Smooth muscle cell (in vitro differentiated cells): ENCODE measurements at regions not wholly inside any gene's neighbourhood (a gene's known extent, or its start where the extent isn't known, plus 50 kb on each side); places are given as distances from the start of the nearest gene placed in this dataset.

Source experiments
- DNase-seq: peaks from one replicate; lab custom pipeline; 2025; ENCODE audit not compliant: unreplicated experiment; lab: John Stamatoyannopoulos, UW
- H2AFZ ChIP-seq: fragments of 200-600 bp; sonication (generic); 2 replicates; pipeline ENCODE4 v1.6.0; 2016; ENCODE audit warnings: antibody characterized with exemption, low read depth, mild to moderate bottlenecking
- H3F3A ChIP-seq: fragments of 200-600 bp; sonication (generic); 2 replicates; pipeline ENCODE4 v1.6.0; 2017; ENCODE audit warnings: antibody characterized with exemption, low read depth
- H3K27ac ChIP-seq: fragments of 200-600 bp; sonication (generic); 2 replicates; pipeline ENCODE4 v1.5.1; 2016; ENCODE audit warnings: low read depth, mild to moderate bottlenecking
- H3K27me3 ChIP-seq: fragments of 200-600 bp; sonication (generic); 2 replicates; pipeline ENCODE4 v1.6.1; 2016; ENCODE audit warnings: low read depth, mild to moderate bottlenecking
- H3K36me3 ChIP-seq: fragments of 200-600 bp; sonication (generic); 2 replicates; pipeline ENCODE4 v1.5.1; 2016; ENCODE audit warnings: low read depth
- H3K4me1 ChIP-seq: fragments of 200-600 bp; sonication (generic); 2 replicates; pipeline ENCODE4 v1.5.1; 2016; ENCODE audit warnings: low read depth
- H3K4me2 ChIP-seq: fragments of 200-600 bp; sonication (generic); 2 replicates; pipeline ENCODE4 v1.6.0; 2016; ENCODE audit warnings: mild to moderate bottlenecking
- H3K4me3 ChIP-seq: fragments of 200-600 bp; sonication (generic); 2 replicates; pipeline ENCODE4 v1.5.1; 2016; ENCODE audit warnings: mild to moderate bottlenecking
- H3K79me2 ChIP-seq: fragments of 200-600 bp; sonication (generic); 2 replicates; pipeline ENCODE4 v1.6.0; 2016; ENCODE audit warnings: low read depth, mild to moderate bottlenecking
- H3K9ac ChIP-seq: fragments of 200-600 bp; sonication (generic); 2 replicates; pipeline ENCODE4 v1.6.0; 2016; ENCODE audit warnings: low read depth
- H3K9me3 ChIP-seq: fragments of 200-600 bp; sonication (generic); replicated peaks from 2 replicates; pipeline ENCODE4 v1.5.1; 2016; ENCODE audit warnings: low read depth
- H4K20me1 ChIP-seq: fragments of 200-600 bp; sonication (generic); 2 replicates; pipeline ENCODE4 v1.6.0; 2016; ENCODE audit warnings: low read depth
- CTCF ChIP-seq: fragments of 200-600 bp; sonication (generic); IDR thresholded peaks from 2 replicates; pipeline ENCODE4 v1.5.1; 2017; ENCODE audit warnings: borderline replicate concordance, mild to moderate bottlenecking, antibody characterized with exemption; ENCODE audit not compliant: insufficient read depth, poor library complexity, severe bottlenecking
- WGBS: methylation state at CpG from one replicate; pipeline ENCODE4 v1.1.7; 2016; ENCODE audit warnings: low lambda C conversion rate; 5-methylcytosine and 5-hydroxymethylcytosine counted together

- H3K4me2 ChIP-seq = no peak overlapping the region
- DNase-seq = no peak
- no peak overlapping the region for H2AFZ ChIP-seq
- no peaks in the 10 kb centered on the region for H3K4me1 ChIP-seq
- no peak overlapping the region for H3K4me3 ChIP-seq
- no peak for TF ChIP-seq CTCF
- no peaks in the 10 kb centered on the region for H3K36me3 ChIP-seq
- no peaks in the 10 kb centered on the region for H3K9me3 ChIP-seq
- H3K9ac ChIP-seq = no peak overlapping the region
- no peak overlapping the region for H3K27ac ChIP-seq
- no peaks in the 10 kb centered on the region for H3K79me2 ChIP-seq
- H3K27me3 ChIP-seq = no peaks in the 10 kb centered on the region
- no peaks in the 10 kb centered on the region for H3F3A ChIP-seq
- 95% methylated on average over 39 of the region's 39 CpGs for WGBS
- no peaks in the 10 kb centered on the region for H4K20me1 ChIP-seq
These were observed 100.4 kb downstream of the ING1 start for GRCh38 chr13:110813646-110814624.

GRCh38 chr13:110815471-110816204 is 99.2 kb downstream of the ANKRD10 start:
- no peak for TF ChIP-seq CTCF
- Histone ChIP-seq H2AFZ (no peak overlapping the region), H3K4me1 (no peaks in the 10 kb centered on the region), H3K27ac (no peak overlapping the region), H3K27me3 (no peaks in the 10 kb centered on the region), H3K4me2 (no peak overlapping the region), H3F3A (no peaks in the 10 kb centered on the region), H3K4me3 (no peak overlapping the region), H4K20me1 (no peaks in the 10 kb centered on the region), H3K79me2 (no peaks in the 10 kb centered on the region), H3K36me3 (no peaks in the 10 kb centered on the region), H3K9me3 (no peaks in the 10 kb centered on the region), H3K9ac (no peak overlapping the region)
- DNase-seq = no peak
- 74% methylated on average over 13 of the region's 13 CpGs for WGBS

- H3F3A ChIP-seq = no peaks in the 10 kb centered on the region
- no peak overlapping the region for H3K4me3 ChIP-seq
- H3K27ac ChIP-seq = no peak overlapping the region
- H3K27me3 ChIP-seq = no peaks in the 10 kb centered on the region
- no peak overlapping the region for H2AFZ ChIP-seq
- no peak overlapping the region for H3K4me2 ChIP-seq
- 91% methylated on average over 5 of the region's 5 CpGs for WGBS
- no peak for DNase-seq
- H3K36me3 ChIP-seq = no peaks in the 10 kb centered on the region
- H3K79me2 ChIP-seq = no peaks in the 10 kb centered on the region
- H3K9ac ChIP-seq = no peak overlapping the region
- no peaks in the 10 kb centered on the region for H3K4me1 ChIP-seq
- no peaks in the 10 kb centered on the region for H4K20me1 ChIP-seq
- no peaks in the 10 kb centered on the region for H3K9me3 ChIP-seq
- TF ChIP-seq CTCF = no peak
These were observed 98.4 kb downstream of the ANKRD10 start for GRCh38 chr13:110816500-110816899.
